Choroid plexus epithelial cell (primary cell): ENCODE measurements at regions not wholly inside any gene's neighbourhood (a gene's known extent, or its start where the extent isn't known, plus 50 kb on each side); places are given as distances from the start of the nearest gene placed in this dataset.
"Not testable (repeated sequence)": the region's sequence is repeated elsewhere in the genome, so short reads cannot be mapped to it uniquely, and the experiment has no call there.

Experiments used
- DNase-seq: peaks from one replicate; pipeline ENCODE4 v3.0.0-alpha.2; 2010; ENCODE audit warnings: low read depth
- H3K4me3 ChIP-seq: 2 replicates; pipeline ENCODE4 v1.5.1; 2011; ENCODE audit warnings: low read depth, mild to moderate bottlenecking, control low read depth, low read length, moderate library complexity
- CTCF ChIP-seq: conservative IDR thresholded peaks from 2 replicates; pipeline ENCODE4 v1.5.1; 2011; ENCODE audit warnings: low read depth, mild to moderate bottlenecking, control low read depth, inconsistent platforms, low read length, moderate library complexity

- TF ChIP-seq CTCF, result no peak
- no peak overlapping the region for H3K4me3 ChIP-seq
- no peak for DNase-seq
Observed at GRCh38 chr13:53101883-53102282, 73.3 kb downstream of the OLFM4 start.

DNA sequence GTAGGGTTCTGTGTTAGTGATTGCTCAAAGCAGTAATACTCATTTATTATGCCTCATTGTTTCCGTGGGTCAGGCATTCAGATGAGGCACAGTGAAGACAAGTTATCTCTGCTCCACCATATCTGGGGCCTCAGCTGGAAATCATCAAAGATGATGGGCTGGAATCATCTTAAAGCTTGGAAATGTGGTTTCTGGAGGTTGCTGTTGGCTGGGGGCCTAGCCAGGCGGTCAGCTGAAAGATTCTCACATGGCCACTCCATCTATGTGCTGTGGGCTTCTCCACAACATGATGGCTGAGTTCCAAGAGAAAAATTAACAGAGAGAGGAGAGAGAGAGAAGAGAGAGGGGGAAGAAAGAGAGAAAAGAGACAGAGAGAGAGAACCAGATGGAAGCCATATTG is 75.5 kb downstream of the OLFM4 start:
- H3K4me3 ChIP-seq, result no peak overlapping the region
- no peak for TF ChIP-seq CTCF
- DNase-seq, result no peak

- no peak overlapping the region for H3K4me3 ChIP-seq
- TF ChIP-seq CTCF, result no peak
- no peak for DNase-seq
Observed at GRCh38 chr13:53105477-53105876, 76.9 kb downstream of the OLFM4 start.

- H3K4me3 ChIP-seq, result no peak overlapping the region
- no peak for TF ChIP-seq CTCF
- no peak for DNase-seq
Observed at GRCh38 chr13:53105890-53106289, 77.3 kb downstream of the OLFM4 start.

DNA sequence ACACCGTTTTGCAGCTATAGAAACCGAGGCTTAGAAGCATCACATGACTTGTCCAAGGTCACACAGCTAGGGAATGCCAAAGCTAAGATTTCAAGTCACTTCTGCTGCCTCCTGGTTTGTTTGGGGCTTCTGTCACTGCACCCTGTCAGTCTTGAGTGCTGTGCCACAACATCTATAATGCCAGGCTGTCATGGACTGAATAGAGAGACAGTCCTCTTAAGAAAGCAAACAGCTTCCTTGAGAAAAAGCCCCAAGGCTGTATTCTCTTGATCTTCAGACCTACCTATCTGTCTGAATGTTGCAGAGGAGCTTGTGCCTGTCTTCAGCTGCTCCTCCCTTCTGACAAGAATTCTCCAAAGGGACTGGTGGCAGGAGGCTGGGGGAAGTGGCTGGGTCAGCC is 81.6 kb downstream of the OLFM4 start:
- no peak overlapping the region for H3K4me3 ChIP-seq
- no peak for DNase-seq
- TF ChIP-seq CTCF, result no peak

GRCh38 chr13:53110614-53111013 is 82.0 kb downstream of the OLFM4 start:
- no peak for TF ChIP-seq CTCF
- no peak overlapping the region for H3K4me3 ChIP-seq
- DNase-seq, result no peak

- TF ChIP-seq CTCF, result no peak
- H3K4me3 ChIP-seq, result no peak overlapping the region
- DNase-seq, result no peak
Observed at GRCh38 chr13:53112522-53112921, 83.9 kb downstream of the OLFM4 start.

DNA sequence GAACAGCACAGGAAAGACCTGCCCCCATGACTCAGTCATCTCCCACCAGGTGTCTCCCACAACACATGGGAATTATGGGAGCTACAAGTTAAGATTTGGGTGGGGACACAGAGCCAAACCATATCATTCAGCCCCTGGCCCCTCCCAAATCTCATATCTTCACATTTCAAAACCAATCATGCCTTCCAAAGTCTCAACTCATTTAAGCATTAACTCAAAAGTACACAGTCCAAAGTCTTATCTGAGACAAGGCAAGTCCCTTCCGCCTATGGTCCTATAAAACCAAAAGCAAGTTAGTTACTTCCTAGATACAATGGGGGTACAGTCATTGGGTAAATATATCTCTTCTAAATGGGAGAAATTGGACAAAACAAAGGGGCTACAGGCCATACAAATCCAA is 88.4 kb downstream of the OLFM4 start:
- not testable (repeated sequence) for H3K4me3 ChIP-seq, DNase-seq
